Cerebellar nuclear complex (tissue), 1 donor: ENCODE measurements at regions not wholly inside any gene's neighbourhood (a gene's known extent, or its start where the extent isn't known, plus 50 kb on each side); places are given as distances from the start of the nearest gene placed in this dataset.
"Not testable (repeated sequence)": the region's sequence is repeated elsewhere in the genome, so short reads cannot be mapped to it uniquely, and the experiment has no call there.

Experiments used
- DNase-seq, 2 experiments: peaks; one replicate each; lab custom pipeline; 2025; lab: John Stamatoyannopoulos, UW

GRCh38 chr13:79988573-79988972 lies 352.4 kb downstream of the SPRY2 start:
- no peak for DNase-seq

GRCh38 chr13:79987761-79988160 lies 353.2 kb downstream of the SPRY2 start:
- no peak for DNase-seq

GRCh38 chr13:79987323-79987722 lies 353.6 kb downstream of the SPRY2 start:
- DNase-seq: no peak

GRCh38 chr13:79986890-79987289 lies 354.0 kb downstream of the SPRY2 start:
- no peak for DNase-seq

DNA sequence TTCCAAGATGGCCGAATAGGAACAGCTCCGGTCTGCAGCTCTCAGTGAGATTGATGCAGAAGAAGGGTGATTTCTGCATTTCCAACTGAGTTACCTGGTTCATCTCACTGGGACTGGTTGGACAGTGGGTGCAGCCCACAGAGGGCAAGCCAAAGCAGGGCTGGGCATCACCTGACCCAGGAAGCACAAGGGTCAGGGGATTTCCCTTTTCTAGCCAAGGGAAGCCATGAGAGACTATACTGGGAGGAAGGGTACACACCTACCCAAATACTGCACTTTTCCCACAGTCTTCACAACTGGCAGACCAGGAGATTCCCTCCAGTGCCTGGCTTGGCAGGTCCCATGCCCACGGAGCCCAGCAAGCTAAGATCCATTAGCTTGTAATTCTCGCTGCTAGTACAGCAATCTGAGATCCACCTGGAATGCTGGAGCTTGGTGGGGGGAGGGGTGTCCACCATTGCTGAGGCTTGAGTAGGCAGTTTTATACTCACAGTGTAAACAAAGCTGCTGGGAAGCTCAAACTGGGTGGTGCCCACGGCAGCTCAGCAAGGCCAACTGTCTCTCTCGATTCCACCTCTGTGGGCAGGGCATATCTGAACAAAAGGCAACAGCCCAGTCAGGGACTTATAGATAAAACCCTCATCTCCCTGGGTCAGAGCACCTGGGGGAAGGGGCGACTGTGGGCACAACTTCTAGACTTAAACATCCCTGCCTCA lies 365.8 kb downstream of the SPRY2 start:
- not testable (repeated sequence) for DNase-seq

DNA sequence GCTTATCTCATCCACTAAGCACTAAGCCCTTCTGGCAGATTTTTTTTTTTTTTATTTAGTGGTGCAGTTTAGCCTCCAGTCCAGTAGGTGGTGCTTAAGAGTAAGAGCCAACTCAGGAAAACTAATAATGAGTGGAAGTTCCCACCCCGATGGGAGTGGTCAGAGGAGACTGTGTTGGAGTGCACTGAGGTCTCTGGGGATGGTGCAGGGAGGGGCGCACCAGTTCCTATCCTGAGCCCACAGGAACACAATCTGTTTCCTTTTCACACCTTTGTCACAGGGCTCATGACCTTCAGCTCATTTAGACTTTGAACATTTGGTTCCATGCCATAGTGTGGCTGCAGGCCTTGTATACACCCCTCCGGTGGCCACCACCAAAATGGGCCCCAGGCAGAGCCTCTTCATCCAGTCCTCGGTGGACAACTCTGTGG lies 367.4 kb downstream of the SPRY2 start:
- DNase-seq: no peak

GRCh38 chr13:79972066-79972569 lies 368.8 kb downstream of the SPRY2 start:
- DNase-seq: no peak

- DNase-seq: no peak
Measured at GRCh38 chr13:79966493-79966895, 374.4 kb downstream of the SPRY2 start.

DNA sequence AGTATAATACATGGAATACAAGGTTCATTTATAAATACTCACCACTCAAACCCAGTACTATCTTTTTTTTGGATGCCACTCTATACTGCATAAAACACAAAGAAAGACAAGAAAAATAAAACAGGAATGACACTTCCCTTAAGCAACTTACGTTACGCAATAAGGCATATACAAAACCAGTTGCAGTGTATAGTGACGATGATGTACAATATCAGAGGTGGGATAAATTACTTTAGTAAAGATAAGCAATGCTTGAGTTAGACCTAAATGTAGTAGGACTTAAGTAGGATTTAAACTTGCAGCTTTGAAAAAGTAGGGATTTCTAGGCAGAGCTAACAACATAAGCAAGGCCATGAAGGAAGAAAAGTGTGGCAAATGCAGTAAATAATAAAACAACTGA lies 374.9 kb downstream of the SPRY2 start:
- no peak for DNase-seq

- no peak for DNase-seq
Measured at GRCh38 chr13:79946556-79946955, 394.4 kb downstream of the SPRY2 start.

DNA sequence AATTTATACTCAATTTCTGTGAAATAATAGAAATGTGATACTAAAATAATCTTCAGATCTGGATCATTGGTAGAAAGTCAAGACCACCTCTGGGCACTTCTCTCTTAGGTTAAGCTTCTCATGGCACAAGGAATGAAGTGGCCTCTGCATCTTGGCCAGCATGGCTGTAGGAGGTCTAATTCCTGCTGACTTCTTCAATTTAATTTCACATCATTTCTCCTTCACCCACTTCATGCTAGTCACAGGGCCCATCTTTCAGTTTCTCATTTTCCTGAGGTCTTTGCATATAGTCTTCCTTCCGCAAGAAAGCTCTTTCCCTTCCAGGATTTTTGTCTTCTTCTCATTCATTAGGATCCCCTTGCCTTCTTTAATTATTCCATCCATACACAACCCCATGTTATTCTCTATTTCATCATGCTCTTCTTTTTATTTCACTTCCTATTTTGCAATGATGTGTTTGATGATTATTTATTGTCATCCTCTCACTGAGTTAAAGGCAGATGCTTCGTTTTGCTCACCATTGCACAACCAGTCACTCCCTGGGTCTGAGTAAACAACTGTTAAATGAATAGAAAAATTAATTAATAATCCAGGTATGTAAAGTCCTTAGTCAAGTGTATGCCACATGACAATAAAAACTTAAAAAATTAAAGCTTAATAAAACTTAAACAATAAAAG lies 397.4 kb downstream of the SPRY2 start:
- DNase-seq: no peak

GRCh38 chr13:79941752-79942151 lies 399.2 kb downstream of the SPRY2 start:
- no peak for DNase-seq

DNA sequence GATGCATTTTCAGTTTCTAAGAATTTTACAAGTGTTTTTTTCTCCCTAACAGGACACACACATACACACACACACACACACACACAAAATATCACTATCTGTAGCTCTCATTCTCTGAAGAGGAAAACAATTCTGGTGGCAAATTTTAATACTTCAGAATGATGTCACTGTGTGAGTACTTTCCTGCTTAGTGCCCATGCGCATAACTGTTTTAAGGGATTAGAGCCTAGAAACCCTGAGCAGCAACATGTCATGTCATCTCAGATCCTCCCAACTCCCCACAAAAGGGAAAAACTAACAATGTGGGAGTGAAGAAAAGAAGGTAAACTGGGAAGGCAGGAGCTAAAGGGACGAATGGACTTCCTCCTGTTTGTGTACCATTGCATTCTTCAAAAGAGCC lies 401.2 kb downstream of the SPRY2 start:
- no peak for DNase-seq

GRCh38 chr13:79937771-79938216 lies 403.1 kb downstream of the SPRY2 start:
- no peak for DNase-seq

GRCh38 chr13:79937311-79937710 lies 403.6 kb downstream of the SPRY2 start:
- DNase-seq: no peak

DNA sequence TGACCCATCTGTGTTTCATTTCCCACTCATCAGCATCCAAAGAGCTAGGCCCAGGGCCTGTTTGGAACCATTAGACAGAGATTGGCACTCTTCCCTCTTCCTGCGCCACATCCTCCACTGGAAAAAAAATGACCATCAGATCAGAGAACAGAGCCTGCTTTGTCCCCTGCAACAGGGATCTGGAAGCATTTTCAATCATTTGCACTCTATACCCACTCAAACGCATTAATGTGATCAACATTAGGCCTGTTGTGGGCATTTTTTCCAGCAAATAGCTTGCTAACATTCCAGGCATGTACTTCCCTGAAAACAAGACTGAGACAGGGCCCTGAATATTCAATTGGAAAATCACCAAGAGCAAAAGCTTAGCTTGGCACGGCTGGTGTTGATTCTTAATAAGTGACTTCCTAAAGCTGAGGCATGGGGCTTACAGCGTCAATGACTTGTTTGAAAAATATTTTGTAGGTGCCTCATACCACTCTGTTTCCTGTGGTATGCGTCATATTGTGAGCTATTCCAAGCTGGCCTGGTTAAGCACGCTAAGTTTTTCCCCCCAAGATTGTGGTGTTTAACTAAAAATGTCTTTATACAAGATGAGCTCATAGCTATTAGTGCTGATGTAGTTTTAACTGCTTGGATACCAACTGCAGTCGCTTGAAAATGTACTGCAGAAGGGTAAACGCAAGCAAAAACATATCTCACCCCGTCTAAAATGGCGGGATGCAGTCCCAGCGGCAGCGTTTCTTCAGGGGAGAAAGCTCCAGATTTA lies 404.4 kb downstream of the SPRY2 start:
- DNase-seq: peak in 1 of 2 experiments; percentile 77

DNA sequence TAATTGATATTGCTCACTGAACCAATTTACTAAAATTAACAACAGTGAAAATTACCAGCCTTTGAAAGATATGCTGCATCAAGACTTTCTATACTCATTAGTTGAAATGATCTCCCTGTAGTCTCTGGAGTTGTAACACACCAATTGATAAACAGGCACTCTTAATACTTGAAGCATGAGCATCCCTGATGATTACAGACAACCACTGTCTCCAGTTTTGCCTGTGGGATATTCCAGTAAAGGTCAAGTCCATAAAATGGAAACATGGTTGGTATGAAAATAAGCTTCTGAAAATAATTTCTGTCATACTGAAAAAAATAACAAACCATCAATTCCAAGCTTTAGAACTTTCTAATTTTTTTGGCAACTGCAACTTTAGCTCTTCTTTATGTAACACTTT lies 405.8 kb downstream of the SPRY2 start:
- no peak for DNase-seq

DNA sequence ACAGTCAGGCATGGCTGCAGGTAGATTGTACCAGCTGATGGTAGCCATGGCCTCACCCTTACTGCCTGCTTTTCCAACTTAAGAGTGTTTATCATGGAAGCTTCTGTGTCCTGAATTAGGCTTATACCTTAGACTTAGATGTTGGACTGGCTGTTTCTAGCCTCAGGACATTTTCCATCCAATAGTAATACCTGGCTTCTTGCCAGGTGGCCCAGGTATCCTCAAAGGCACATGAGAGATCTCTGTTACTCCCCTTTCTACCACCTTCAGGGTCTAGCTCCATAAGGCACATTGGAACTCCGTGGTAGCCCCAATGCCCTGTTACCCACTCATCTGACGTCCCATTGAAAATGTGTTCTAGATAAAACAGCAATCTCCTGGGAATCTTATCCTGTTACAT lies 407.5 kb downstream of the SPRY2 start:
- DNase-seq: no peak

GRCh38 chr13:79932556-79932955 lies 408.4 kb downstream of the SPRY2 start:
- DNase-seq: no peak

DNA sequence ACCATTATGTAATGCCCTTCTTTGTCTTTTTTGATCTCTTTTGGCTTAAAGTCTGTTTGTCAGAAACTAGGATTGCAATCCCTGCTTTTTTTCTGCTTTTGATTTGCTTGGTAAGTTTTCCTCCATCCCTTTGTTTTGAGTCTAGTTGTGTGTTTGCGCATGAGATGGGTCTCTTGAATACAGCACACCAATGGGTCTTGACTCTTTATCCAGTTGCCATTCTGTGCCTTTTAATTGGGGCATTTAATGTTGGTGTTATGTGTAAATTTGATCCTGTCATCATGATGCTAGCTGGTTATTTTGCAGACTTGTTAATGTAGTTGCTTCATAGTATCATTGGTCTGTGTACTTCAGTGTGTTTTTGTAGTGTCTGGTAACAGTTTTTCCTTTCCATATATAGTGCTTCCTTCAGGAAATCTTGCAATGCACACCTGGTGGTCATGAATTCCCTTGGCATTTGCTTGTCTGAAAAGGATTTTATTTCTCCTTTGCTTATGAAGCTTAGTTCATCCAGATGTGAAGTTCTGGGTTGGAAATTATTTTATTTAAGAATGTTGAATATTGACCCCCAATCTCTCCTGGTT lies 416.9 kb downstream of the SPRY2 start:
- DNase-seq: not testable (repeated sequence)

- no peak for DNase-seq
Measured at GRCh38 chr13:79919091-79919490, 421.8 kb downstream of the SPRY2 start.

- no peak for DNase-seq
Measured at GRCh38 chr13:79918620-79919019, 422.3 kb downstream of the SPRY2 start.
